ENCODE measurements at regions not wholly inside any gene's neighbourhood (a gene's known extent, or its start where the extent isn't known, plus 50 kb on each side); places are given as distances from the start of the nearest gene placed in this dataset.

GRCh38 chr4:60709061-60709460, 491.1 kb upstream of the ADGRL3 start:
- H3K27me3 ChIP-seq (ENCODE audit: insufficient read depth), result no peaks in the 10 kb centered on the region
- no peak overlapping the region; the same call in 1 of the 2 replicates for H3K27ac Mint-ChIP-seq
- H3K4me2 ChIP-seq, result no peak overlapping the region
- no peak overlapping the region for H3K4me3 Mint-ChIP-seq
- H3K27me3 Mint-ChIP-seq (ENCODE audit: insufficient read depth, low read depth, poor library complexity), result no peaks in the 10 kb centered on the region
- H3K9me2 ChIP-seq (ENCODE audit: insufficient read depth), result no peaks in the 10 kb centered on the region
- H3K27ac ChIP-seq (ENCODE audit: low read depth), result no peak overlapping the region
- no peaks in the 10 kb centered on the region for H3F3A ChIP-seq (replicated peaks; ENCODE audit: low read depth)
- ATAC-seq (no peak), DNase-seq (ENCODE audit: low spot score) (no peak)
- no peak overlapping the region for H3K4me3 ChIP-seq
- no peaks in the 10 kb centered on the region for H3K4me1 Mint-ChIP-seq
- no peaks in the 10 kb centered on the region for H4K20me1 ChIP-seq (replicated peaks; ENCODE audit: insufficient read depth)
- no peak overlapping the region for H2AFZ ChIP-seq
- H3K4me1 ChIP-seq (ENCODE audit: insufficient read depth), result no peaks in the 10 kb centered on the region
- no peak for TF ChIP-seq ZNF331 (CRISPR knock-in tag; IDR thresholded peaks at IDR 0.05; ENCODE audit: low read depth)
- no peak for TF ChIP-seq NANOG (IDR thresholded peaks at IDR 0.05; ENCODE audit: borderline replicate concordance)
- no peak for TF ChIP-seq CTCF (conservative IDR thresholded peaks at IDR 0.05; ENCODE audit: low read depth in 2 of 2)
- no peak for TF ChIP-seq ETS1 (IDR thresholded peaks at IDR 0.05)
- TF ChIP-seq ZNF462 (CRISPR knock-in tag; IDR thresholded peaks at IDR 0.05), result no peak
- no peak for TF ChIP-seq JUNB (IDR thresholded peaks at IDR 0.05; ENCODE audit: unreplicated experiment)
- no peak for TF ChIP-seq CREB1 (CRISPR knock-in tag; IDR thresholded peaks at IDR 0.05; ENCODE audit: low read depth)
- TF ChIP-seq EZH2 (IDR thresholded peaks at IDR 0.05; ENCODE audit: low read depth, unreplicated experiment), result no peak
- no peak for TF ChIP-seq REST (IDR thresholded peaks at IDR 0.05; ENCODE audit: unreplicated experiment)
- TF ChIP-seq STAT1 (IDR thresholded peaks at IDR 0.05; ENCODE audit: unreplicated experiment), result no peak
- no peak for TF ChIP-seq POLR2AphosphoS5 (IDR thresholded peaks at IDR 0.05; ENCODE audit: low read depth)
- TF ChIP-seq ZNF114 (CRISPR knock-in tag; IDR thresholded peaks at IDR 0.05), result no peak
- no peak for TF ChIP-seq EZH2phosphoT487 (IDR thresholded peaks at IDR 0.05; ENCODE audit: unreplicated experiment)
- H3K36me3 Mint-ChIP-seq (ENCODE audit: low read depth), result no peaks in the 10 kb centered on the region
- no peaks in the 10 kb centered on the region for H3K36me3 ChIP-seq (ENCODE audit: insufficient read depth)
- H3K9me3 Mint-ChIP-seq, result no peaks in the 10 kb centered on the region
- H3K79me2 ChIP-seq (replicated peaks; ENCODE audit: insufficient read depth), result no peaks in the 10 kb centered on the region
